HepG2 (cell line): ENCODE measurements at regions not wholly inside any gene's neighbourhood (a gene's known extent, or its start where the extent isn't known, plus 50 kb on each side); places are given as distances from the start of the nearest gene placed in this dataset.

Source experiments
- ATAC-seq: fragments of 200-7000 bp; cut with Tn5 transposase; 3 replicates; pipeline ENCODE4 v1.9.1; 2020; ENCODE audit warnings: mild to moderate bottlenecking, moderate library complexity
- BruUV-seq: library from RNA; stranded (reverse); fragments of 400-500 nt; replicated peaks from 2 replicates; lab custom pipeline; 2021; lab: Mats Ljungman, UMichigan
- CTCF ChIA-PET: fragments of 300-600 bp; formaldehyde crosslinking; extraction: SDS; loops from one replicate; lab custom pipeline; 2021; ENCODE audit warnings: low total read pairs, inconsistent platforms, low intra/inter-chr PET ratio; lab: Yijun Ruan, JAX
- POLR2A ChIA-PET: fragments of 350-600 bp; sonication (Branson Sonifier 250); formaldehyde crosslinking; loops from one replicate; lab custom pipeline; 2020; ENCODE audit warnings: antibody characterized with exemption, inconsistent platforms; lab: Yijun Ruan, JAX
- DNase-seq: peaks from one replicate; pipeline ENCODE4 v3.0.0-alpha.2; 2015; ENCODE audit warnings: low spot score
- FAIRE-seq: peaks from 3 replicates; lab custom pipeline; 2011; peaks lifted over from hg19 to GRCh38; lab: Jason Lieb, UNC
- H2AFZ ChIP-seq: one replicate; pipeline ENCODE4 v1.6.1; 2011; ENCODE audit warnings: low read length, inconsistent platforms
- H3K27ac ChIP-seq: fragments of 300-600 bp; 3 replicates; pipeline ENCODE4 v1.8.0; 2011; ENCODE audit warnings: mixed run types, mild to moderate bottlenecking, mixed read lengths, low read length, inconsistent platforms; ENCODE audit not compliant: insufficient read depth; ENCODE audit errors: extremely low read length
- H3K27me3 ChIP-seq, 2 experiments: fragments of 200-600 bp in 1 of 2; 2 replicates in 1 of 2; 3 replicates in 1 of 2; pipeline versions ENCODE4 v1.6.0 to v1.8.0; 2011; ENCODE audit warnings: low read length in 2 of 2, mild to moderate bottlenecking in 2 of 2, moderate library complexity in 2 of 2, inconsistent platforms in 1 of 2; ENCODE audit not compliant: insufficient read depth in 2 of 2, control insufficient read depth in 1 of 2
- H3K36me3 ChIP-seq, 2 experiments: fragments of 200-600 bp in 1 of 2; replicated peaks in 1 of 2; 2 replicates in 1 of 2; 3 replicates in 1 of 2; pipeline versions ENCODE4 v1.5.1 to v1.8.0; 2011; ENCODE audit warnings: low read length in 2 of 2, inconsistent platforms in 1 of 2; ENCODE audit not compliant: insufficient read depth in 2 of 2, control insufficient read depth in 1 of 2
- H3K4me1 ChIP-seq: 2 replicates; pipeline ENCODE4 v1.5.1; 2012; ENCODE audit warnings: low read length, inconsistent platforms; ENCODE audit not compliant: insufficient read depth
- H3K4me2 ChIP-seq: 2 replicates; pipeline ENCODE4 v1.6.0; 2011; ENCODE audit warnings: low read depth, low read length, inconsistent platforms
- H3K4me3 ChIP-seq, 3 experiments: fragments of 200-600 bp in 1 of 3; sonication (generic), shearing (Covaris generic) in 1 of 3; replicated peaks in 1 of 3; 2 replicates each; pipeline ENCODE4 v1.5.1; 2011 to 2016; ENCODE audit warnings: low read length in 3 of 3, inconsistent platforms in 2 of 3, low read depth in 2 of 3, mild to moderate bottlenecking in 2 of 3, control low read depth in 1 of 3, mixed read lengths in 1 of 3; ENCODE audit not compliant: insufficient read depth in 1 of 3
- H3K79me2 ChIP-seq: one replicate; pipeline ENCODE4 v1.6.1; 2011; ENCODE audit warnings: low read length, inconsistent platforms; ENCODE audit not compliant: insufficient read depth
- H3K9ac ChIP-seq: 2 replicates; pipeline ENCODE4 v1.6.0; 2011; ENCODE audit warnings: mild to moderate bottlenecking, low read depth, low read length, inconsistent platforms; ENCODE audit not compliant: insufficient read depth
- H3K9me3 ChIP-seq: 2 replicates; pipeline ENCODE4 v1.5.1; 2012; ENCODE audit warnings: mild to moderate bottlenecking, low read length
- H4K20me1 ChIP-seq: 2 replicates; pipeline ENCODE4 v1.6.0; 2011; ENCODE audit warnings: inconsistent platforms, mild to moderate bottlenecking, low read length, moderate library complexity; ENCODE audit not compliant: insufficient read depth
- ELF1 ChIP-seq: sonication (generic); formaldehyde crosslinking; IDR thresholded peaks from 2 replicates; pipeline ENCODE4 v1.4.0; 2020; ENCODE audit warnings: missing genetic modification reagents
- HES4 ChIP-seq: sonication (generic); formaldehyde crosslinking; IDR thresholded peaks from 2 replicates; pipeline ENCODE4 v1.9.0; 2021; ENCODE audit warnings: mild to moderate bottlenecking, missing genetic modification reagents, borderline replicate concordance
- HMG20A ChIP-seq: IDR thresholded peaks from 2 replicates; pipeline ENCODE4 v1.6.1; 2016; ENCODE audit warnings: borderline replicate concordance
- ZNF567 ChIP-seq: sonication (generic); formaldehyde crosslinking; IDR thresholded peaks from 2 replicates; pipeline ENCODE4 v1.8.1; 2023; ENCODE audit warnings: mild to moderate bottlenecking, missing genetic modification reagents, borderline replicate concordance
- ZNF572 ChIP-seq: sonication (generic); formaldehyde crosslinking; IDR thresholded peaks from 2 replicates; pipeline ENCODE4 v1.5.1; 2020; ENCODE audit warnings: mild to moderate bottlenecking, missing genetic modification reagents
- WGBS: methylation state at CpG from one replicate; pipeline ENCODE4 v1.1.6; 2017; ENCODE audit warnings: low lambda C conversion rate; 5-methylcytosine and 5-hydroxymethylcytosine counted together
- in situ Hi-C: cut with HindIII; loops from 2 replicates; pipeline ENCODE4 v1.10.0; 2017; ENCODE audit warnings: low pct_unique_long_range_greater_than_20kb; ENCODE audit not compliant: extremely low pct_ligation_motif_present
- intact Hi-C: fragments of 100-400 bp; cut with micrococcal nuclease; formaldehyde crosslinking; loops from one replicate; pipeline ENCODE4 v1.10.0; 2022; ENCODE audit not compliant: unreplicated experiment
- TF ChIP-seq, protein P1 (sequence below): sonication (generic); formaldehyde crosslinking; IDR thresholded peaks from 2 replicates; pipeline ENCODE4 v1.5.0; 2020; ENCODE audit warnings: mild to moderate bottlenecking, missing genetic modification reagents
- TF ChIP-seq, protein P2 (sequence below): sonication (generic); formaldehyde crosslinking; IDR thresholded peaks from 2 replicates; pipeline ENCODE4 v1.8.0; 2022; ENCODE audit warnings: missing genetic modification reagents, mild to moderate bottlenecking, moderate library complexity, borderline replicate concordance

DNA sequence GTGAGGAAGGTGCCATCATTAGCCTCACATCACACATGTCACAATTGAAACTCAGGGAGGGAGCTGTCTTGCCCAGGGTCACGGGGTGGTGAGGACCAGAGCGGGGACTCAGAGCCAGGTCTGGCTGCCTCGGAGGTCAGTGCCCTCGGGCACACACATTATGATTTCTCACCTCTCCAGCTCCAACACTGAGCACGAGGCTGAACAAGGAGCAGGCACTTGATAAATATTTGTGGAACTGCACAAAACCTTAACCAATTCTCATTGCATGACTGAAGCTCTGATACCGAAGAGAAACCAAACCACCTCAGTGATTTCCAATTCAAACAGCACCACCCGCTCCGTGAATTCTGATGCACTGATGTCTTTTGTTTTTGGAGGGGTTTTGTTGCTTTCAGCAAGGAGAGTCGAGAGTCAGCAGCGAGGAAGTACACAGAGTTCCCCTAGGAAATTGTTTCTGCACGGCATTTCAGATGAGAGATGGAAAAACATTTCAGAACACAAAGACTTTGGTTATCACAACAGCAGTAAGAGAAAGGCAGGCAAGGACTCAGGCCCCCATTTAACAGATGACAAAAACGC is 55.3 kb upstream of the ZMIZ1 start:
- Histone ChIP-seq H3K4me2 (no peak overlapping the region), H2AFZ (no peak overlapping the region), H3K9me3 (no peaks in the 10 kb centered on the region), H3K79me2 (no peaks in the 10 kb centered on the region), H3K4me3 (no peak overlapping the region), H3K27me3 (peaks cover 6 to 54% of the 10 kb centered on the region in 2 experiments; a peak in 4 of 5 replicates), H4K20me1 (no peaks in the 10 kb centered on the region), H3K4me1 (peaks cover 29% of the 10 kb centered on the region), H3K9ac (no peak overlapping the region)
- CTCF ChIA-PET: no interaction called here
- 18% methylated on average over 12 of the region's 12 CpGs for WGBS
- in situ Hi-C loops: no loop called here
- FAIRE-seq (no peak), DNase-seq (no peak)
- no TSS peak for BruUV-seq
- intact Hi-C loops: no loop called here
- POLR2A ChIA-PET: no interaction called here
- TF ChIP-seq HES4 (no peak), ELF1 (CRISPR knock-in tag) (no peak), ZNF572 (no peak), ZNF567 (CRISPR knock-in tag) (no peak), HMG20A (CRISPR knock-in tag) (no peak)
- TF ChIP-seq, protein P1, sequence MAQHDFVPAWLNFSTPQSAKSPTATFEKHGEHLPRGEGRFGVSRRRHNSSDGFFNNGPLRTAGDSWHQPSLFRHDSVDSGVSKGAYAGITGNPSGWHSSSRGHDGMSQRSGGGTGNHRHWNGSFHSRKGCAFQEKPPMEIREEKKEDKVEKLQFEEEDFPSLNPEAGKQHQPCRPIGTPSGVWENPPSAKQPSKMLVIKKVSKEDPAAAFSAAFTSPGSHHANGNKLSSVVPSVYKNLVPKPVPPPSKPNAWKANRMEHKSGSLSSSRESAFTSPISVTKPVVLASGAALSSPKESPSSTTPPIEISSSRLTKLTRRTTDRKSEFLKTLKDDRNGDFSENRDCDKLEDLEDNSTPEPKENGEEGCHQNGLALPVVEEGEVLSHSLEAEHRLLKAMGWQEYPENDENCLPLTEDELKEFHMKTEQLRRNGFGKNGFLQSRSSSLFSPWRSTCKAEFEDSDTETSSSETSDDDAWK: no peak
- TF ChIP-seq, protein P2, sequence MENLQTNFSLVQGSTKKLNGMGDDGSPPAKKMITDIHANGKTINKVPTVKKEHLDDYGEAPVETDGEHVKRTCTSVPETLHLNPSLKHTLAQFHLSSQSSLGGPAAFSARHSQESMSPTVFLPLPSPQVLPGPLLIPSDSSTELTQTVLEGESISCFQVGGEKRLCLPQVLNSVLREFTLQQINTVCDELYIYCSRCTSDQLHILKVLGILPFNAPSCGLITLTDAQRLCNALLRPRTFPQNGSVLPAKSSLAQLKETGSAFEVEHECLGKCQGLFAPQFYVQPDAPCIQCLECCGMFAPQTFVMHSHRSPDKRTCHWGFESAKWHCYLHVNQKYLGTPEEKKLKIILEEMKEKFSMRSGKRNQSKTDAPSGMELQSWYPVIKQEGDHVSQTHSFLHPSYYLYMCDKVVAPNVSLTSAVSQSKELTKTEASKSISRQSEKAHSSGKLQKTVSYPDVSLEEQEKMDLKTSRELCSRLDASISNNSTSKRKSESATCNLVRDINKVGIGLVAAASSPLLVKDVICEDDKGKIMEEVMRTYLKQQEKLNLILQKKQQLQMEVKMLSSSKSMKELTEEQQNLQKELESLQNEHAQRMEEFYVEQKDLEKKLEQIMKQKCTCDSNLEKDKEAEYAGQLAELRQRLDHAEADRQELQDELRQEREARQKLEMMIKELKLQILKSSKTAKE: no peak
- TF ChIP-seq, all 625 proteins: peak for 0
- Histone ChIP-seq H3K27ac (no peak overlapping the region), H3K36me3 (no peaks in the 10 kb centered on the region)
- no peak for ATAC-seq
